CD4-positive, alpha-beta T cell treated with Interleukin-4 for 4 hours (primary cell): ENCODE measurements at regions not wholly inside any gene's neighbourhood (a gene's known extent, or its start where the extent isn't known, plus 50 kb on each side); places are given as distances from the start of the nearest gene placed in this dataset.

Experiments used
- DNase-seq: peaks from one replicate; pipeline ENCODE4 v3.0.0-alpha.2; 2020

- no peak for DNase-seq
Observed at GRCh38 chr11:88448131-88448670, 110.7 kb upstream of the CTSC start.

GRCh38 chr11:88447281-88447680, 109.7 kb upstream of the CTSC start:
- DNase-seq, result no peak

GRCh38 chr11:88439356-88439755, 101.8 kb upstream of the CTSC start:
- no peak for DNase-seq

- no peak for DNase-seq
Observed at GRCh38 chr11:88438721-88439120, 101.2 kb upstream of the CTSC start.

GRCh38 chr11:88435415-88435814, 97.9 kb upstream of the CTSC start:
- DNase-seq, result no peak

GRCh38 chr11:88434333-88434976, 96.9 kb upstream of the CTSC start:
- no peak for DNase-seq

GRCh38 chr11:88433536-88434230, 96.1 kb upstream of the CTSC start:
- no peak for DNase-seq

GRCh38 chr11:88431675-88432341, 94.3 kb upstream of the CTSC start:
- no peak for DNase-seq

GRCh38 chr11:88428959-88429358, 91.4 kb upstream of the CTSC start:
- DNase-seq, result no peak

GRCh38 chr11:88427719-88428118, 90.2 kb upstream of the CTSC start:
- no peak for DNase-seq

GRCh38 chr11:88424881-88425280, 87.3 kb upstream of the CTSC start:
- no peak for DNase-seq

GRCh38 chr11:88421530-88421929, 84.0 kb upstream of the CTSC start:
- DNase-seq, result peak; percentile 46

GRCh38 chr11:88420165-88420791, 82.7 kb upstream of the CTSC start:
- DNase-seq, result no peak

GRCh38 chr11:88418508-88418907, 81.0 kb upstream of the CTSC start:
- DNase-seq, result no peak

- DNase-seq, result no peak
Observed at GRCh38 chr11:88415495-88415894, 78.0 kb upstream of the CTSC start.

- peak; percentile 49 for DNase-seq
Observed at GRCh38 chr11:88414981-88415413, 77.5 kb upstream of the CTSC start.

GRCh38 chr11:88414385-88414861, 76.9 kb upstream of the CTSC start:
- peak; percentile 40 for DNase-seq

- no peak for DNase-seq
Observed at GRCh38 chr11:88411265-88411664, 73.7 kb upstream of the CTSC start.

GRCh38 chr11:88410656-88411055, 73.1 kb upstream of the CTSC start:
- DNase-seq, result no peak

- no peak for DNase-seq
Observed at GRCh38 chr11:88410056-88410455, 72.5 kb upstream of the CTSC start.

- DNase-seq, result no peak
Observed at GRCh38 chr11:88406876-88407275, 69.3 kb upstream of the CTSC start.

- no peak for DNase-seq
Observed at GRCh38 chr11:88405853-88406252, 68.3 kb upstream of the CTSC start.
